ENCODE measurements at regions not wholly inside any gene's neighbourhood (a gene's known extent, or its start where the extent isn't known, plus 50 kb on each side); places are given as distances from the start of the nearest gene placed in this dataset.
"Not testable (repeated sequence)": the region's sequence is repeated elsewhere in the genome, so short reads cannot be mapped to it uniquely, and the experiment has no call there.

DNA sequence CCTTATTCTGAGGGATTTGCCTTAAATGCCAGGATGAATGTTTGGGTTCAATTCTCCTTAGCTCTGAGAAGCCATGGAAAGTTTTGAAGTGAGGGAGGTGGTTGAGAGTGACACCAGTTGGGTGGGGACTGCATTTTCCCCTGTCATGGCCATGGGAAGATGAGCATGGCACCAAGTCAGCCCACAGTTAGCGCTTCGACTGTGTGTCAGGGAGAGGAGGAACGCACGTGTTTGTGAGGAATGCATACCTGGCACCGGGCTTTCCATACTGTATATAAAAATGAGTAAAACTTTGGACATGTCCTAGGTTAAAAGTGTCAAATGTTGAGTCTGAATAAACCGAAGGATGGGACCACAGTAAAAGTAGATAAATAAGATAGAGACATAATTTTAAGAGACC is 187.5 kb upstream of the KL start:
- DNase-seq (ENCODE audit: extremely low read depth in 1 of 11, low read depth in 9 of 11, low spot score in 4 of 11): no peak

DNA sequence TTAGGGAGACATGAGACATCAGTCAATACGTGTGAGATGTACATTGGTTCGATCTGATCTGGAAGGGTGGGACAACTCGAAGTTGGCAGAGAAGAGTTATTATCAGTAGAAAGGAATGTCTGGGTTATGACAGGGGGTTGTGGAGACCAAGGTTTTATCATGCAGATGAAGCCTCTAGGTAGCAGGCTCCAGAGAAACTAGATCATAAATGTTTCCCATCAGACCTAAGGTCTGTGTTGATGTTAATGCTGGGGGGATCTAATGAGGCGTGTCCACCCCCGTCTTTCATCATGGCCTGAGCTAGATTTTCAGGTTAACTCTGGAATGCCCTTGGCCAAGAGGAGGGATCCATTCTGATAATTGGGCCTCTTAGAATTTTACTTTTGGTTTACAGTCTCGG is 187.0 kb upstream of the KL start:
- DNase-seq (ENCODE audit: extremely low read depth in 1 of 11, low read depth in 9 of 11, low spot score in 4 of 11): no peak

DNA sequence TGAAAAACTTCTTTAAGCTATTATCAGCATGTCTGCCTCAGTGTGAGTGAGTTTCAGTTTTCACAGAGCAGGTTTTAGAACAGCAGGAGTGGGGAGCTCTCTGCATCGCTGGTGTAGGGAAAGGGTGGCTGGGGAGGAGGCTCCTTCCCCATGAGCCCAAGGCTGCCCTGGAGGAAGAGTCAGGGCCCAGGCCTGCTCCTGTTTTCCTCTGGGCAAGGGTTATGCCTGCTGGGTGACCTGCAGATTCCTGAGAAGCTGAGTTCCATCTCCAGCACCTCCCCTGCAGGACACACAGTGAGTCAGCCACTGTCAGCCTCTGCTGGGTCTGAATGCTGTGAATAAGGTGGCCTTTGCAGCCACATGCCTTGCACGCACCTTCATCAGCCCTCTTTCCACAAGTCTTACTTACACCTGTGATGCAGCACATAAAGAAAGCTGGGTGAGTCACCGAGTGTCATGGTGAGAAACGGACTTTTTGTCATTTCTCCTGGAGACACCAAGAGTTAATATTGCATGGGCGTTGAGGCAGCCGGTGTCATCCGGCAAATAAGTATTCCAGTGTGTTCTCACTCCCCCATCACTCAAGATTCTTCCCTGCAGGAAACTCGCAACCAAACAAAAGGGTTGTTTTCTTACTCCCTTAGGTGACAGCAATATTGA is 186.4 kb upstream of the KL start:
- no peak for DNase-seq (ENCODE audit: extremely low read depth in 1 of 11, low read depth in 9 of 11, low spot score in 4 of 11)

DNA sequence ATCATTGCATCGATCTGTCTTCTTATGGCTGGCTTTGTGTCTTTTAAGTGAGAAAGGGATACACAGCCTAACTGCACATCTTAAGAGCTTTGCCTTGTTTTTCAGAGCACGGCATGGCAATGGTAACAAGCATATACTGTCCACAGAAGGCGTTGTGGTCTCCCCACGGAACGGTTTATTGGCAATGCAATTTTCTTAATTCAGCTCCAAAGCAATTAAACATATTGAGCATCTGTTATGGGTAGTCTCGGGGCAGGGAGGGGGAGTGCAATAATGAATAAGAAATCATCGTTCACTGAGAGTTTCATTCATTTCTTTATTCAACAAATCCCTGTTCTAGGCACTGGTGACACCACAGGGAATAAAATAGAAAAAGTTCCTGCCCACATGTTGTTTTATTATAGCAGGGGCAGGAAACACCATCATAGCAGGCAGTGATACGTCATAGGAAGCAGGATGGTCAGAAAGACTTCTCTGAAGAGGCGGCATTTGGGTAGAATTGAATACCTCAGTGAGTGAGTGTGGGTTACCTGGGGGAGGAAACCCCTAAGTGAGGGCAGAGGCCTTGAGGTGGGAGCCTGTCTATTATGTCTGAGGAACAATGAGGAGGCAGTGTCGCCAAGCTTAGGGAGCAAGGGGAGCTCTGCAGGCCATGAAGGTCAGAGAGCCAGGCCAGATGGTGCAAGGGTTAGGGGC is 185.7 kb upstream of the KL start:
- DNase-seq (ENCODE audit: extremely low read depth in 1 of 11, low read depth in 9 of 11, low spot score in 4 of 11): no peak

DNA sequence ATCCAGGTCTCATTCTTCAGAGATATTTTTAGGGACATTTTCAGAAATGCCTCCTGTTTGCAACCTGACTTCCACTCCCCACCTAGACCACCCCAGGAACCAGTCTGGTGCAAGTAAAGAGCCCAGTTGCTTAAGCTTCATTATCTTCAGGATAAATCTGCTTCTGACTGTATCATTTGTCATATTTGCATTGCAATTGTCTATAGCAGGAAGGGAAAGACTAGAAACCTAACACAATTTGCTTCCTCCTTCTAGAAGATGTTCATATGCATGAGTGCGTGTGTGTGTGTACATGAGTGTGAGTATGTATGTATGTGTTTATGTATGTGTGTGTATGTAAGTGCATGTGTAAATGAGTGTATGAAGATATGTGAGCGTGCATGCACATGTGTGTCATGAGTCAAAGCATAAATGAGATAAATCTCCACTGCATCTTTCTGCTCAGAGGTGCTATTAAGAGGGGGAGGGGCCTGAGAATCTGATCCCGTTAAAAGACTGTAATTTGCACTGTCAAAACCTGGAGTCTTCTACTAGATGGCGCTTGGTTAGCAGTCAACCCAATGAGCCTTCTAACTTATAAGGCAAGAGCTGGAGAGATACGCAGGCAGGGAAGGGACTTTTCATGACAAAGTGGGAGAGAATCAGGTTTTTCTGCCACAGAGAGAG is 178.8 kb upstream of the KL start:
- no peak for DNase-seq (ENCODE audit: extremely low read depth in 1 of 11, low read depth in 9 of 11, low spot score in 4 of 11)

DNA sequence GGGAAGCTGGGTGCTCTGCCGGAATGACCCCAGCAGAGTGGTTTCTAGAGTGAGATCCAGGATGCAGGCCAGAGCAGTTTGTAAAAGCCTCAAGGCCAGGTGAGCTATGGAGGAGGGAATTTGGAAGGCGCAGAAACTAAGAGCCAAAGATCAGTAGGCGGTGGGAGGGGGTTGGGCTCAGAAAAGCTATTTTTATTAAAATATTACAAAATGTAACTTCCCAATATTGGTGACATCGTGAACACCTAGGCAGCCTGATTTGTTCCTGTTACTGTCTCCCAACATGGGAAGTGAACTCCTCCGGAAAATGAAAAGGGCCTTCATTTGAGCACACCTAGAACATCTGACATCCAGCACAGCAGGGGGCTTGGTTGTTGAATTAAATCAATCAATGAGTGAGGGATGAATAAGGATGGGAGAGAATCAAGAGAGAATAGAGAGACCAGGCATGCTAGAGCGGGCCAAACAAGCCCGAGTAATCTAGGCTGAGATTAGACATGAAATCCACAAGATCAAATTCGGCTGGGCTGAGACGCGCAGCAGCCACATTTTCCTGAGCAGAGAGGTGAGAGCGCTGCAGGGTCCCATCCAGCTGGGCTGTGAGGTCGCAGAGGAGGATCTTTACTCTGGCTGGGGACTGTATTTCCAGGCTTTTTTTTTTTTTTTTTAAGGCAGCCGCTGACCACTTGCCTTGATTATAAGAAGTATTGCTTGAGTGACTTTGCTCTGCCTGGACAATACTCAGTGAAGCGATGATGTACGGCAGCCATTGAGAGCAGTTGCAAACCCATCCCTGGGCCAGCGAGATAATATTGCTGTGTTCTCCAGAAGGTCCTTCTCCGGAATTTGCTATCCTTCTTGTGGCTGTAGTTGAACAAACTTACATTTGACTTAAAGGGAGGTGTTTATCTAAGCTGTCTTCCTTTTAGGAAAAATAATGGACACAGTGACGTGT is 178.0 kb upstream of the KL start:
- DNase-seq (ENCODE audit: extremely low read depth in 1 of 11, low read depth in 9 of 11, low spot score in 4 of 11): no peak

DNA sequence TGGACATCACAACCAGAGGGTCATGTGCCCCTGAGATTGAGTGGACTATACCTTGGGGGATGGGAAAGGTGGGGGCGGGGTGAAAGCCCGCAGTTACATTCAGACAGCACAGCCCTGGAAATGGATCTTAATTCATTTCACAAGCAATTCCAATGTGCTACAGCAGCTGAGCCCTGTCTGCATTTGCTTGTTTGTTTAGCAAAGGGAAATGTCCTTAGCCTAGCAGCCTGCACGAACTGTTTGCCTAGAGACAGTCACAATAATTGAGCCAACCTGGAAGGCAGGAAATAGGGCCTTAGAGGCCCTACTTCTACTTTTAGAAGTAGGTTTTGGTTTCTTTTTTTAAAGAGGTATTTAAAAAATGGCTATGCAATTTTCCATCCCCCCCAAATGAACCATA is 177.3 kb upstream of the KL start:
- DNase-seq (ENCODE audit: extremely low read depth in 1 of 11, low read depth in 9 of 11, low spot score in 4 of 11): peak in 9 of 11 donors; percentile 74 to 91 (median 83)

DNA sequence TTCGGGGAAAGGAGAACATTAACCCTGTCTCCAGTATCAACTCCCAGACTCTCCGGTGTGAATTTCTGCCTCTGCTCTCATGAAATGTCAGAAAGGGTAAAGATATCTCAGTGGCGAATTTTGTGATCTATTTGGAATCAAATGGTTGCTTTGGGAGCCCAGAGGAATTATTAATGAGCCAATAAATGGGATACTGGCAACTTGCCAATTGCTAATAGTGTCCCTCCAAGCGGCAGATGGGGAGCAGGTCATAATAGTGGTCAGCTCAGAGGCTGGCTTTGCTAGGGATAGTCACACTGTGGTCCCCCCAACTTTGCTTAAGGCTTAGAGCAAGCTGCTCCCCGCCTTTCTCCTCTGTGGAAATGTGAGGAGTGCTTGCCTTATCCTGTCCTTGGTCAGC is 176.1 kb upstream of the KL start:
- DNase-seq (ENCODE audit: extremely low read depth in 1 of 11, low read depth in 9 of 11, low spot score in 4 of 11): no peak

DNA sequence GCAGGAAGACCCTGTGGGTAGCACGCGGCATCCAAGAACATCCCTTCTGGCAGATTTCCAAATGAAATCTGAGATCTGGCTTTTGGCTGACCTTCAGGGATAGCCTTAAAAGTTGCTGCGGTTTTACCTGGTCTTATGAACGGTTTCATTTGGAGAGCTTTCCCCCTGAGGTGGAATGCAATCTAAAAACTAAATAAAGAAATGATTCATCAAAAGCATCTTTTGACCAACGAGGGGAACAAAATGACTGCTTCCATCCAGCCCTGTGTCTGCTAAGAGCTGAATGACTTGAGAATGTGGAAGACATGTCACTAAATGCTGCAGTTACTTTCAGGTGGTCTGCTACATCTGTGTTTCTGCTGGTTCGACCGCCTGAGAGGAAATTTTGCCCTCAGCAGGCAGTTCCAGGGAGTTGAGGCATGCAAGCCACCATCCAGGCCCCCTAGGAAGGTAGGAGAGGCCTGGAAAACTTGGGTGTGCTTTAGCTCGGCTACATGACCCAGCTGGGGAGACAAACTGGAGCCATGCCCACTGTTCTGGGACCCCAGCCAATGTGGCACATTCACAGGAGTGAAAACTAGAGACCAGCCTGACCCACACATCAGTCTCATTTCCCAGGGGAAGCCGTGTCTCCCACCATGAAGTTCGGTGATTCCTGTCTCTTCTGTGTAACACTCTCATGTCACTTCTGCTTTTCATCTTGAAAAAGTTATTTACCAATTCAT is 175.1 kb upstream of the KL start:
- DNase-seq (ENCODE audit: extremely low read depth in 1 of 11, low read depth in 9 of 11, low spot score in 4 of 11): no peak

DNA sequence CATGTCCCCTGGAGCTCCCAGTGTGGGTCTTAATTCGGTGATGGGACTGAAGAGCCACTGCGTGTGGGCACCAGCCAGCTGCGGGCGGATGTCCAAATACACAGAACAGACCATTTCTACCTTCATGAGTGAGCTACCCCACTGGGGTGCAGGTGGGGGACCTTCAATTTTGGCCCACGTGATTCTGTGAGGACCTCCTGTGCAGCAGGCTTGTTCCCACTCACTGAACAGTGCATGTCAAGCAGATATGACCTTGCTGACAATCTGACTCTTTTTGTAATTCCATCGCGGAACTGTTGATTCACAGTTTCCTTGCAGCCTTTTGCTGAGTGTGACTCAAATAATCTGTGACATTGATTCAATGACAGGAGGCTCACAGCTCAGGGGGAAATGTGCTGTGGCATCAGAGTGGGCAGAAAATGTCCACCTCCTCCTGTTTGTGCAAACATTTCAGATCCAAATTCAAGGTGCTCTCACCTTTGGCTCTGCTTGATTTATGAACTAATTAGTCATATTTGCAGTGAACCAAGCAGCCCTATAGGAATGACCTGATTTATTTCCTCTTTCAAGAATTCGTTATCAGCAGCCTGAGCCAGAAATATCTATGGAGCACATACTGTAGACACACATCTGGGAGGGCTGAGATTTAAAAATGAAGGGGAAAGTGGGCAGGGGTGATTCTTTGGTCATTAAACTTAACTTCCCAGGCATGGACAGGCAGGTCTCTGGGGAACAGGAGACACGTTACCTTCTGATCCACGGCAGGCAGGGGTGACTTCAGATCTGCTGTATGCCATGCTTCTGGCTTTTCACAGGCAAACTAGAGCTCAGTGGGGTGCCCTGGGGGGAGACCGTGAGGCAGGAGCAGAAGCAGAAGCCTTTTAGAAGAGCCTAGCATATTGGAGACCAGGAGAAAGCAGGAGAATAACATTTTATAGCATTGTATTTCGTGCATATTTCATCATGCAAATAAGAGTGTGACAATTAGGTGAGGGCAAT is 170.0 kb upstream of the KL start:
- DNase-seq (ENCODE audit: extremely low read depth in 1 of 11, low read depth in 9 of 11, low spot score in 4 of 11): no peak

DNA sequence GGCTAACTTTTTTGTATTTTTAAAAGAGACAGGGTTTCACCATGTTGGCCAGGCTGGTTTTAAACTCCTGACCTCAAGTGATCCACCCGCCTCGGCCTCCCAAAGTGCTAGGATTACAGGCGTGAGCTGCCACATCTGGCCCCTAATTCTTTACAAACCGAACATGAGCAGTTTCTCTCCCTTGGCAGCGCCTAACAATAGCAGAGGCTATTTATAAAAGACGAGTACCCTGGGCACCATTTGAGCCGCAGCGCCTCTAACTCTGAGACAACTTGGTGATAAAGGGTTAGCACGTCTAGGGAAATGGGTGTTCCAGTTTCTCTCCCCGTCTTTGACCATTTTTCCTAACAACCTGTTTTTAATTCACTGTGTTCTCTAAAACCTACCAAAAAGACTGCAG is 168.2 kb upstream of the KL start:
- DNase-seq (ENCODE audit: extremely low read depth in 1 of 11, low read depth in 9 of 11, low spot score in 4 of 11): not testable (repeated sequence)

DNA sequence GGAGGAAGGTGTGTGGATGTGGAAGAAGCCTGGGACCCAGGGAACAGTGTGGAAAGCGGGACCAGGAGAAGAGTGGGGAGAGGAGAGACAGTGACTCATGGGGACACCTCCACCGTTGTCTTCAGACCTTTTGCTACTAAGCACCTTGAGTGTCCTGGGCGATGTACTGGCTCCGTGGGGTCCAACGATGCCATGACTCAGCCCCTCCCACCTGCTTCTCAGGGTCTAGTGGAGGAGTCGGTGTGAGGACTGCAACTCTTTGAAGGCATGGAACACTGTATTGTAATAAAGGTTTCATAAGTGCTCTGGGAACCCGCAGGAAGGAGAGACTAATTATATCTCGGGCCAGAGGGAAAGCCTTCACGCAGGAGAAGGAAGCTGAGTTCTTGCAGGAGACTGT is 166.9 kb upstream of the KL start:
- no peak for DNase-seq (ENCODE audit: extremely low read depth in 1 of 11, low read depth in 9 of 11, low spot score in 4 of 11)

DNA sequence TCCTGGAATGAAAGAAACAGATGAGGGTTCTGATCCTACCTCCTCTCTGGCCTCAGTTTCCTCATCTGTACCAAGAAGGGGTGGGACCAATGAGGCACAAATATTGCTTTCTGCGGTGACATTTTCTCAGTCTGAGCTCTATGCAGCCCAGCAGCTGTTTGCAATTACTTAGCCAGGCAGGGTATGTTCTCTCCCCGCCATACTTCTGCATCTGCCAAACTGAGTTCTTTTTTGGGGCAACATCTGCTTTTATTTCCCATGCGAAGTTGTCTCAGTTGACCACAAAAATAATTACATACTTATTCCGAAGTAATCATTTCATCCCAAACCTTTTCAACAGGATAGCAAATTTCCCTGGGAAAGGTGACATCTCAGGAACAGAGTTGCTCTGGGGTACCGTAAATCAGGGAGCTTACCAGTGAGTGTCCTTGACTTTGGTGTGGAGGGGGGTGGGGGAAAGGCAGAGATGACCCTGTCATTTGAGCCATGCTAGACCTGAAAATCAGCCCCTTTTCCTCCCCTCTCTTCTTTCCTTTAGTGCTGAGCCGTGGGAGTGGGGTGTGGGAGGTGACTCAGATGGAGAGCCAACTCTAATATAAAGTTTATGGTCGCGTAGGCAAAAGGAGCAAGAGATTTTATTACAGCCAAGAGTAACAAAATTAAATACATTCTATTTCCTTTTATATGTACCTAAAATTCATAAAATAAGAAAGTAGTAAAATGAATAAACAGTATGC is 165.7 kb upstream of the KL start:
- peak in 2 of 11 donors; percentile 41 to 58 for DNase-seq (ENCODE audit: extremely low read depth in 1 of 11, low read depth in 9 of 11, low spot score in 4 of 11)

DNA sequence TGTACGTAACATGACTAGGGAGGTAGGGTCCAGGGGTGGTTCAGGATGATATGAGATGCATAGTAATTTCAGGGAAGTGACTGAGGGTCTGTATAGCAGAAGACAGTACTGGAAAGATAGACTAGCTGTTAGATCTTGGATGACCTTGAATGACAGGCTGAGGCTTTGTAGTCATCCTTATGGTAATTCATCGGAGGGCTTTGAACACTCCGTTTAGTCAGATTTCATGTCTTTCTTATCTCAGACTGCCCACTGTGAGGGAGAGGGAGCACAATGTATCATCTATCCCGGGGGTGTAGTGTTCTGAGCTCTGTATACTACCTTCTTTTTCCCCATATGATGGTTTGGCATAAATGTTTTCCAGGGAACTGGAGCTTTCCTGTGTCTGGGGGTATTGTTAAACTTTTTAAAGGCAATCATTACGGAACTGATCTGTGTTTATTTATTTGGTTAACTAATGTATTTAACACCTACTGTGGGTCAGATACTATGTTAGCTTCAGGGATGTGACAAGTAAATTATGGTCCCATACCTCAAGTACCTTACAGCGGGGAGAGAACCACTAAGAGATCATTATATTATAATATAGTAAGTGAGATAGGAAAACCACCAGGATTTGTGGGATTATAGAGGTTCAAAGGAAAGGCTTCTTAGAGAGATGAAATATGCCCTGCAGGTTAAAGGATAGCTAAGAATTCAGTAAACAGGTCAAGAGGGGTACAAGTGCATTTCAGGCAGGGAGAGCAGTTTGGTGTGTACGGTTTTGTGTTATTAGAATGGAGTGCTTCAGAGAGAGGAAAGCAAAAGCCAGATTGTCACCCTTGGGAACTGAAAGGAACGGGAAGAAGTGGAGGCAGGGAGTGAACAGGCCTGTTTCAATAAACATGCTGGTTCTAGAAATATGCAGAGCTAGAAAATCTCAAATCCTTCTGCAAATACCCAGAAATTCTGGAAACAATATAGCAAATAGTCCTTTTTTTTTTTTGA is 164.8 kb upstream of the KL start:
- no peak for DNase-seq (ENCODE audit: extremely low read depth in 1 of 11, low read depth in 9 of 11, low spot score in 4 of 11)

DNA sequence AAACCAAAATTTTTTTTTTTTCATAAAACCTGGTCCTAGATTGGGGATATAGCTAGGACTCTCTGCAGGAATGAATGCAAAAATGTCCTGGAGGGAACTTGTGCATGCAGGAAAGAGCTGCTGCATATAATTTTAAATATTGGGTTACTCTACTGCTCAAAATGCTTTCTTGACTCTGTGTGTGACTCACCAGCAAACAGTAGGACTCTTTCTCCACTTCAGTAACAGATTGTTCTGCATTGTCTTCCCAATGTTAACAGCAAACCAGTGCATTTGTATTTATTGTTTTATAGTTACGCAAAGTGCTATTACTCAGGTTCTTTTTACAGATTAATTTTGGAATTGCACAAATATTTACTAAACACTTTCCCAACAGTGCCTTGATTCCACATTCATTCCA is 163.7 kb upstream of the KL start:
- no peak for DNase-seq (ENCODE audit: extremely low read depth in 1 of 11, low read depth in 9 of 11, low spot score in 4 of 11)

DNA sequence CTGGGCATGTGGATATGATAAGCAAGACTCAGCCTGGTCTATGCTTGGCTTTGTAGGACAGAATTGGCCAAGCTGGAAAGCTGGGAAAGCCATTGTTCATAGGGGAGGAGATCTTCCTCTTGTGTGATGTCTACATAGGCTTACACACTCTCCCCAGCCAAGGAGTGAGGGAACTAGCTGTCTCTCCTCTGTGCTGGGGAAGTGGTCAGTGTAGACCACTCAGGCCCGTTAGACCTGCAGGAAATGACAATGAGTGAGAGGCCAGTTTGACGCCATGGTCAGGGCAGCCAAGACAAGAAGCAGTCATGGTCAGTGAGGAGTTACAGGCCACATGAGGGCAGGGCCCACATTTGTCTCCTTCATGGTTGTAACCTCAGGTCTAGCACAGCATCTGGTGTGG is 159.1 kb upstream of the KL start:
- no peak for DNase-seq (ENCODE audit: extremely low read depth in 1 of 11, low read depth in 9 of 11, low spot score in 4 of 11)

Measured in renal cortex interstitium (tissue), 11 donors.